NCI-H446 (cell line): ENCODE measurements at regions not wholly inside any gene's neighbourhood (a gene's known extent, or its start where the extent isn't known, plus 50 kb on each side); places are given as distances from the start of the nearest gene placed in this dataset.
A peak's percentile ranks its signal among the peaks of the same experiment; 100 is the strongest.

Source experiments
- DNase-seq, 2 experiments: peaks; one replicate each; lab custom pipeline; 2025; lab: John Stamatoyannopoulos, UW

- DNase-seq = no peak
Measured at GRCh38 chr20:59434960-59435359, 134.5 kb downstream of the EDN3 start.

- DNase-seq = no peak
Measured at GRCh38 chr20:59435518-59435917, 135.1 kb downstream of the EDN3 start.

- no peak for DNase-seq
Measured at GRCh38 chr20:59437601-59438031, 137.2 kb downstream of the EDN3 start.

GRCh38 chr20:59438201-59438600, 137.8 kb downstream of the EDN3 start:
- DNase-seq = no peak

- DNase-seq = no peak
Measured at GRCh38 chr20:59439243-59439642, 138.8 kb downstream of the EDN3 start.

GRCh38 chr20:59441306-59441705, 140.9 kb downstream of the EDN3 start:
- DNase-seq = no peak

GRCh38 chr20:59441860-59442810, 141.7 kb downstream of the EDN3 start:
- DNase-seq = peak; percentile 4 to 66

- no peak for DNase-seq
Measured at GRCh38 chr20:59443550-59443949, 143.1 kb downstream of the EDN3 start.

GRCh38 chr20:59446376-59446775, 146.0 kb downstream of the EDN3 start:
- no peak for DNase-seq

GRCh38 chr20:59448196-59448595, 147.8 kb downstream of the EDN3 start:
- DNase-seq = no peak

- no peak for DNase-seq
Measured at GRCh38 chr20:59448851-59449444, 148.5 kb downstream of the EDN3 start.

GRCh38 chr20:59451066-59451630, 150.7 kb downstream of the EDN3 start:
- DNase-seq = no peak

GRCh38 chr20:59451641-59452040, 151.2 kb downstream of the EDN3 start:
- no peak for DNase-seq

GRCh38 chr20:59452856-59453255, 151.5 kb upstream of the PHACTR3 start:
- DNase-seq = no peak

GRCh38 chr20:59453759-59454560, 150.4 kb upstream of the PHACTR3 start:
- no peak for DNase-seq

- peak; percentile 54 to 65 for DNase-seq
Measured at GRCh38 chr20:59455402-59456341, 148.7 kb upstream of the PHACTR3 start.

- no peak for DNase-seq
Measured at GRCh38 chr20:59456342-59457279, 147.7 kb upstream of the PHACTR3 start.

- DNase-seq = no peak
Measured at GRCh38 chr20:59458645-59459044, 145.7 kb upstream of the PHACTR3 start.

- no peak for DNase-seq
Measured at GRCh38 chr20:59459586-59459985, 144.8 kb upstream of the PHACTR3 start.

GRCh38 chr20:59460352-59460751, 144.0 kb upstream of the PHACTR3 start:
- no peak for DNase-seq
